GM12872 (cell line): ENCODE measurements at regions not wholly inside any gene's neighbourhood (a gene's known extent, or its start where the extent isn't known, plus 50 kb on each side); places are given as distances from the start of the nearest gene placed in this dataset.

Experiments used
- CTCF ChIP-seq: IDR thresholded peaks from 3 replicates; pipeline ENCODE4 v1.5.1; 2011; ENCODE audit warnings: low read depth, mild to moderate bottlenecking, low read length, moderate library complexity; ENCODE audit not compliant: insufficient read depth

GRCh38 chr7:33778195-33778594 is 127.1 kb upstream of the BMPER start:
- TF ChIP-seq CTCF = no peak

DNA sequence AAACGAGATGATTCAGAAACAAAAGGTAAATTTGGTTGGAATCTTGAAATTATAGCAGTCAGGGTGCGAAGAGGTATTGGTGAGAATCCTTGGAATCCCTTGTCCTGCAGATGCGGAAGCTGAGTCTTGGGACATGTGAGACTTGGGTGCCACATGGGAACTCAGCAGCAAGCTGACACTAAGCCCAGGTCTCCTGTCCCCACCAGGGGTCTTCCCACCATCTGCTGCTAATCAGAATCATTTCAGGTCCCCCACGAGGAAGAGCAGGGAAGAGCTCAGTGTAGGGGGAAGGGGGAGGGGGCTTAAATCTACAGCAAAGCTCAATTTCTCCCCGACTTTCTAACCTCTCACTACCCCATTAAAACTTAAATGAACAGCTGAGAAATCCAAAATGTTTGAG is 126.1 kb upstream of the BMPER start:
- no peak for TF ChIP-seq CTCF

DNA sequence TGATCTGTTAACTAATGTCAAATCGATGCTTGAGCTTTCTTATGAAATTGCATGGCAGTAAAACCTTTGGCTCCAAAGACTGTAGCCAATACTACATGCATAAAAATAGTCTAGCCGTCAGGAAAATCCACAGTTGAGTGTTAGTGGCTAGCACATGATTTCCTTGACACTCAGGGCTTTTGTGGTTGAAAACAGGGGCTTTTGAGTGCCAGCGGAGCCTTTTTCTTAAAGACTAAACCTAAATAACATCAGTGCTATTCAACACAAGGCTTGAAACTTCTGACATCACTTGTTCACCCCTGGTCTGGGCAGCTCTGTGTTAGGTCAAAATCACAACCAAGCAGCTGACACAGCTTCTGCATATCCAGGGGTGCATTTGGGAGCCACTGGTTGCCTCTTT is 124.2 kb upstream of the BMPER start:
- TF ChIP-seq CTCF = no peak

GRCh38 chr7:33781796-33782195 is 123.5 kb upstream of the BMPER start:
- no peak for TF ChIP-seq CTCF

- TF ChIP-seq CTCF = no peak
Measured at GRCh38 chr7:33784000-33784399, 121.3 kb upstream of the BMPER start.

DNA sequence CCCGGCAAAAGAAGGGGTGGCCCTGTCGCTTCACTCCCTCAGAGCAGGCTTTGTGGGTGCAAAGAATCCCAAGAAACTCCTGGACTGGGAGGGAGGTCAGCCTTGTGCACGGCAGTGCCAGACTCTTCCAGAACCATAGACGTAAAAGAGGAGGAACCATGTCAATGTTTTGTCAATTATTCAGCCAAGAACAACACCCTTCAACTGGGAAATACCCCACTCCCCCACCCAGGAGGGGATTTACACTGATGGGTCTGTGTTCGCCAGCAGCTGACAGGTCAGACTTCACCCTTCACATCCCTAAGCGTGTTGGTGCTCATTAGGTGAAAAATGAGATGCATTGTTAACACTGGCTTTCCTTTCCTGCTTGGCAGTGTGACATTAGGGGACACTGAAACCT is 116.8 kb upstream of the BMPER start:
- no peak for TF ChIP-seq CTCF

- no peak for TF ChIP-seq CTCF
Measured at GRCh38 chr7:33789871-33790630, 115.3 kb upstream of the BMPER start.
